Natural killer cell treated with Interleukin-12 subunit alpha and Interleukin-12 subunit beta and Interleukin-15 and Interleukin-18, amount 100 ng/mL, for 72 hours (primary cell): ENCODE measurements at regions not wholly inside any gene's neighbourhood (a gene's known extent, or its start where the extent isn't known, plus 50 kb on each side); places are given as distances from the start of the nearest gene placed in this dataset.

ENCODE experiments used
- ATAC-seq, 2 donors: fragments of 150-1000 bp; cut with Tn5 transposase in 1 of 2; sonication (Bioruptor Pico), chemical (Tn5 transposase) in 1 of 2; 2 replicates each; pipeline ENCODE4 v1.10.0; 2021
- DNase-seq: peaks from one replicate; pipeline ENCODE4 v3.0.0; 2022; ENCODE audit warnings: low spot score
- H3K27ac Mint-ChIP-seq, 2 donors: 1 replicate in 1 of 2; 2 replicates in 1 of 2; pipeline ENCODE4 v1.8.0; 2022; ENCODE audit warnings: mixed read lengths in 2 of 2, mild to moderate bottlenecking in 1 of 2, moderate library complexity in 1 of 2
- H3K27me3 Mint-ChIP-seq, 2 donors: 1 replicate in 1 of 2; 2 replicates in 1 of 2; pipeline ENCODE4 v1.8.0; 2022; ENCODE audit warnings: mixed read lengths in 2 of 2
- H3K36me3 Mint-ChIP-seq: one replicate; pipeline ENCODE4 v1.8.0; 2022; ENCODE audit warnings: mixed read lengths
- H3K4me1 Mint-ChIP-seq, 2 donors: 1 replicate in 1 of 2; 2 replicates in 1 of 2; pipeline ENCODE4 v1.8.0; 2022; ENCODE audit warnings: low read depth in 2 of 2, mixed read lengths in 2 of 2, mild to moderate bottlenecking in 1 of 2
- H3K4me3 Mint-ChIP-seq: one replicate; pipeline ENCODE4 v1.8.0; 2022; ENCODE audit warnings: mixed read lengths
- H3K9me3 Mint-ChIP-seq: 2 replicates; pipeline ENCODE4 v1.8.0; 2022; ENCODE audit warnings: mixed read lengths

GRCh38 chr2:66327066-66327740 lies 107.7 kb upstream of the MEIS1 start:
- no peaks in the 10 kb centered on the region for H3K36me3 Mint-ChIP-seq
- no peak for DNase-seq
- H3K27ac Mint-ChIP-seq, result no peak overlapping the region
- H3K9me3 Mint-ChIP-seq, result no peaks in the 10 kb centered on the region
- H3K4me1 Mint-ChIP-seq, result no peaks in the 10 kb centered on the region
- H3K4me3 Mint-ChIP-seq, result no peak overlapping the region
- H3K27me3 Mint-ChIP-seq, result no peaks in the 10 kb centered on the region
- ATAC-seq, result no peak

DNA sequence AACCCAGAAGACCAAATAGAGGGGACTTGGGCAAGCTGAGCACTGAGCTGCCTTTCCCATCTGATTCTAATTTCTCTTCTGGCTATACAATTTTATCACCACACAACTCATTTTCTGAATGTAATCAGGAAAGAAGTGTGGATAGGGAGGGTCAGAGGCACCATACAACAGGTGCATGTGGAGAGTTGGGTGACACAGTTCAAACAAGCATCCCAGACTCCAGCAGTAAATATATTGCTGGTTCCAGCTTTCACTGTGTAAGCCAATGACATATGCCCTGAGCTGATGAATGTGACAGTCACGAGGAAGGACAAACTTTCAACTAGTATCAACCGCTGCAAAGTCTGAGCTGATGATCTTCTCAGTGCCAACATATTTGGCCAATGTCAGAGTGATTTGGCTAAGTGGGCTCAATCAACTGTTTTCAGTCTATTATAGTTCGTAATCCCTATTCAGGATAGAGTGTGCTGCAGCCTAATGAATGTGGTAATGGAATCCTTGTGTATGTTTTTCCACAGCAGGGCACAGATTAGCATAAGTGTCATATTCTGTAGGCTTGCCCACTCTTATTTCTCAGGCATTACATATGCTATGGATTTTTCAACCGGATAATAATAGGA lies 109.9 kb upstream of the MEIS1 start:
- H3K9me3 Mint-ChIP-seq, result no peaks in the 10 kb centered on the region

GRCh38 chr2:66324356-66324755 lies 110.6 kb upstream of the MEIS1 start:
- no peak overlapping the region for H3K4me3 Mint-ChIP-seq

More for the DNA sequence above, 109.9 kb upstream of the MEIS1 start:
- Mint-ChIP-seq H3K36me3 (no peaks in the 10 kb centered on the region), H3K27me3 (no peaks in the 10 kb centered on the region), H3K27ac (no peak overlapping the region), H3K4me1 (no peaks in the 10 kb centered on the region), H3K4me3 (no peak overlapping the region)
- ATAC-seq (no peak), DNase-seq (no peak)

GRCh38 chr2:66323406-66323805 lies 111.5 kb upstream of the MEIS1 start:
- ATAC-seq (no peak), DNase-seq (no peak)
- Mint-ChIP-seq H3K36me3 (no peaks in the 10 kb centered on the region), H3K4me1 (no peaks in the 10 kb centered on the region), H3K9me3 (no peaks in the 10 kb centered on the region), H3K27me3 (no peaks in the 10 kb centered on the region), H3K27ac (no peak overlapping the region), H3K4me3 (no peak overlapping the region)

More at GRCh38 chr2:66324356-66324755, 110.6 kb upstream of the MEIS1 start:
- no peak for DNase-seq
- no peaks in the 10 kb centered on the region for H3K27me3 Mint-ChIP-seq
- H3K36me3 Mint-ChIP-seq, result no peaks in the 10 kb centered on the region
- no peaks in the 10 kb centered on the region for H3K4me1 Mint-ChIP-seq
- H3K27ac Mint-ChIP-seq, result no peak overlapping the region
- no peak for ATAC-seq
- no peaks in the 10 kb centered on the region for H3K9me3 Mint-ChIP-seq

DNA sequence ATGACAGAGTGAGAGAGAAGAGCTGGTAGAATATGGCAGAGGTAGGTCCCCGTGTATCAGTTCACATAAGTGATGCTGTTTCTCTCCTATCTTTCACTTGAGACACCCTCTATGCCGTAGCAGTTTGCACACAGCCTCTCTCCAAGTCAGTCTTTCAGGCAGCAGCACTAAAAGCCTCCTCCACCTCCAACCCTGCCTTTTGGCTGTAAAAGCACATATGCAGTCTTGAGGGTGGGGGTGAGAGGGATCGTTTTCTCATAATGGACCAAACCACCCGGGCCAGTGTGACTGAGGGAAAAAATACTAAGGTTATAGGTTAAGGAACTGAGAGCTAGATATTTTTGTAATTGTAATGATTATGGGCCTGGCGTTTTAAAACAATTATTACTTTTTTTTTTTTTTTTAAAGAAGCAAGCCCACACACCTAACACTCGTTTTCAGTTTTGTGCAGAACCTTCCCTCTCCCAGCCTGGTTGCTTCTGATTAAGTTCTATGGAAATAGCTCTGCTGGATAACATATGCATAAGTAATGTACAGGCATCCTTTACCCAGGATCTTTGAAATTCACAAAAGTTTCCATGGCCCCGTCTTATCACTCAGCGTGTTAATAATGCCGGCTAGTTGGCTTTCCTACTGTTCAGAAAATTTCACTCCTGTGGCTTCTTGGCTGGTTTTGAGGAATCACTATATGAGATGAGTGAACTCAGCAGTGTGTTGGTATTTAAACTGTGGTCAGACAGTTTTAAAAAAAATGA lies 112.2 kb upstream of the MEIS1 start:
- H3K27ac Mint-ChIP-seq, result no peak overlapping the region
- no peaks in the 10 kb centered on the region for H3K36me3 Mint-ChIP-seq
- DNase-seq (no peak), ATAC-seq (no peak)
- H3K4me3 Mint-ChIP-seq, result no peak overlapping the region
- no peaks in the 10 kb centered on the region for H3K4me1 Mint-ChIP-seq
- no peaks in the 10 kb centered on the region for H3K9me3 Mint-ChIP-seq
- no peaks in the 10 kb centered on the region for H3K27me3 Mint-ChIP-seq

- Mint-ChIP-seq H3K9me3 (peaks cover 6% of the 10 kb centered on the region), H3K36me3 (no peaks in the 10 kb centered on the region), H3K4me3 (no peak overlapping the region), H3K27me3 (no peaks in the 10 kb centered on the region), H3K4me1 (no peaks in the 10 kb centered on the region), H3K27ac (no peak overlapping the region)
- ATAC-seq (no peak), DNase-seq (no peak)
Observed at GRCh38 chr2:66318009-66318561, 116.8 kb upstream of the MEIS1 start.

DNA sequence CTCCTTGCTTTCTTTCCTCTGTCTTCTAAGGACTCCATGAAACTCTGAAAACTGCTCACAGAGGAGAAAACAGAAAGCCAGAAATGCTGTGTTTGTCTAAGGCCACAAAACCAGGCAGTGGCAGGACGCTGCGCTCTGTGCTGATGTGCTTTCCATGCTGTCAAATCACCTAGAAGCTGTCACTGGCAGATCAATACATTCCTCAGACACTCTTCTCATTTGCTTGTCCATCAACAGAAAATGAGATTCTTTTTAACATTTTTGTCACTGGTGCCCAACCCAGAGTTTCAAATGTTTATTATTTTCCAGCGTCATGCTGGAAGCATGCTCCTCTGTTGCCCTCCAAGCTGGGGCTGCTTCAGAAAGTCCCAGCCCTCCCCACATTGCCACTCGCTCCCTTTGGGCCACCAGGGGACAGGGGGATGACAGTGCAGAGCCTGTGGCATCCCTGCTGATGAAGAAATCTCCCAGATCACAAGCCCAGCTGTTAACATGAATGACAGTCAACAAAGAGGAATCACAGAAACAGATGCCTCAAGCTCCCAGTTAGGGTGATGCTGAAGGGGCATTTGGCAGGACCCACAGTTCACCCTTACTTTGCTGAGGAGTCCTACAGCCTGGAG lies 117.5 kb upstream of the MEIS1 start:
- Mint-ChIP-seq H3K4me3 (no peak overlapping the region), H3K27me3 (no peaks in the 10 kb centered on the region), H3K4me1 (no peaks in the 10 kb centered on the region), H3K36me3 (no peaks in the 10 kb centered on the region), H3K9me3 (peaks cover 6% of the 10 kb centered on the region), H3K27ac (no peak overlapping the region)
- ATAC-seq (no peak), DNase-seq (no peak)

DNA sequence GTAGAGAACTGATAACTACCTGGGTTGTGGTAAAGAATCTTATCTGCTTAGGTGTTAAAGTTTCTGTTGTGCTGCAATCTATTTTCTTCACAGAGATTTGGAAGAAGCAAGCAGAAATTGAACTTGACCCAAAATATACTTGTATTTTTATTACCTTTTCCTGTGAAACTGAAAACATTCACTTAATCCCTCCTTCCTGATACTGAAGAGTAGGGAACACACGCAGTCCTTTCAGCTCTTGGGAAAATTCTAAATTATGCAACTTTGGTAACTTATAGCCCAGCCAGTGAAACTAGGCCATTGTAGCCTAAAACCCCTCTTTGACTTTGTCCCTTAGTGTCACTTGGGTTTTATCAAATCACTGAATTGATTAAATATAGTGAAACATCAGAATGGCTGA lies 128.4 kb upstream of the MEIS1 start:
- no peak overlapping the region for H3K4me3 Mint-ChIP-seq
- DNase-seq (no peak), ATAC-seq (no peak)
- no peaks in the 10 kb centered on the region for H3K36me3 Mint-ChIP-seq
- no peaks in the 10 kb centered on the region for H3K9me3 Mint-ChIP-seq
- no peak overlapping the region for H3K27ac Mint-ChIP-seq
- H3K4me1 Mint-ChIP-seq, result no peaks in the 10 kb centered on the region
- no peaks in the 10 kb centered on the region for H3K27me3 Mint-ChIP-seq

DNA sequence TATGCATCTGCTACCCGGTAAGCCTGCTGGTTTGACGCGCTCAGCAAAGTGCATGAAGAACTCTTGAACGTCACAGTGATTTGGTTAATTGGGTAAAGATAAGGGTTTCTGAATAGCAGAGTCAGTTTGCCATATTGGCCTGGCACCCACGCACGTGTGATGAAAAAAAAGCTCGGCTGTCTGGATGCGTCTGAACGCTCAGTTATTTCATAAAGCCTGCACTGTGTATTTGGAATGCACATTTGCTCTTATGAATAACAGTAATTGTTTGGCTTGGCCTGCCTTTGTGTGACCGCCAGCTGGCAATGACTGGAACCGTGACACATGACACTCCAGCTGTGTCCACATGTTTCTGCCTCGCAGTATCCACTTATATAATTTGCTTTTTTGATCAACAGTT lies 129.2 kb upstream of the MEIS1 start:
- no peaks in the 10 kb centered on the region for H3K9me3 Mint-ChIP-seq
- no peak for DNase-seq
- H3K27me3 Mint-ChIP-seq, result no peaks in the 10 kb centered on the region
- H3K4me1 Mint-ChIP-seq, result no peaks in the 10 kb centered on the region
- no peak overlapping the region for H3K4me3 Mint-ChIP-seq
- no peak for ATAC-seq
- H3K27ac Mint-ChIP-seq, result no peak overlapping the region
- no peaks in the 10 kb centered on the region for H3K36me3 Mint-ChIP-seq

GRCh38 chr2:66303471-66303870 lies 131.5 kb upstream of the MEIS1 start:
- no peak for DNase-seq
- Mint-ChIP-seq H3K9me3 (no peaks in the 10 kb centered on the region), H3K4me3 (no peak overlapping the region), H3K27me3 (no peaks in the 10 kb centered on the region), H3K36me3 (no peaks in the 10 kb centered on the region), H3K27ac (no peak overlapping the region), H3K4me1 (no peaks in the 10 kb centered on the region)
- ATAC-seq, result no peak

- DNase-seq (no peak), ATAC-seq (peak in 1 of 2 donors; percentile 61)
- no peak overlapping the region for H3K27ac Mint-ChIP-seq
- no peaks in the 10 kb centered on the region for H3K4me1 Mint-ChIP-seq
- H3K9me3 Mint-ChIP-seq, result no peaks in the 10 kb centered on the region
- H3K36me3 Mint-ChIP-seq, result no peaks in the 10 kb centered on the region
- peaks cover 0 to 2% of the 10 kb centered on the region in 2 donors for H3K27me3 Mint-ChIP-seq
- H3K4me3 Mint-ChIP-seq, result no peak overlapping the region
Observed at GRCh38 chr2:66301767-66302140, 133.2 kb upstream of the MEIS1 start.

- Mint-ChIP-seq H3K4me3 (no peak overlapping the region), H3K27ac (no peak overlapping the region), H3K27me3 (peaks cover 0 to 2% of the 10 kb centered on the region in 2 donors), H3K9me3 (no peaks in the 10 kb centered on the region), H3K4me1 (no peaks in the 10 kb centered on the region), H3K36me3 (no peaks in the 10 kb centered on the region)
- DNase-seq, result no peak
- no peak for ATAC-seq
Observed at GRCh38 chr2:66301022-66301766, 133.7 kb upstream of the MEIS1 start.

DNA sequence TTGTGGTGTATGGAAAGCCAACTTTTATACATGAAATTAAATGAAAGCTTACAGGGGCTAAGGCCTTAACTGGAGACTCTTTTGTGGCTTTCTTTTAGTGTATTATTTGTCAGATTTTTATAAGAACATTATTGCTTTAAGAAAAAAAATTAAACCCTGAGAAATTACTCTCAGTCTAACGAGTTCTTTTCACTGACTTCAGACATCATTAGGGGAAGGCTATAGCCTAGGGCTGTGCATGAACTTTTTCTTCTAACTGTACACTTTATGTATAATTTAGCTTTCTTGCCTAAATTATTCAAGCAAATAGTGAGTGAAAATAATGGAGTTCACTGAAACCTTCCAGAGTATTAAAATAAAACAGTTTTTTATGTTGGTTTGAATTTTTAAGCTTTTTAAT lies 151.1 kb upstream of the MEIS1 start:
- no peak overlapping the region for H3K27ac Mint-ChIP-seq
- no peaks in the 10 kb centered on the region for H3K4me1 Mint-ChIP-seq
- H3K27me3 Mint-ChIP-seq, result no peaks in the 10 kb centered on the region
- no peak overlapping the region for H3K4me3 Mint-ChIP-seq
- no peaks in the 10 kb centered on the region for H3K36me3 Mint-ChIP-seq
- ATAC-seq (no peak), DNase-seq (no peak)
- H3K9me3 Mint-ChIP-seq, result peaks cover 4% of the 10 kb centered on the region
